Right cardiac atrium (tissue), 5 donors: ENCODE measurements at regions not wholly inside any gene's neighbourhood (a gene's known extent, or its start where the extent isn't known, plus 50 kb on each side); places are given as distances from the start of the nearest gene placed in this dataset.

Experiments
- ATAC-seq, 2 donors: fragments of 200-7000 bp; cut with Tn5 transposase; one replicate each; pipeline versions ENCODE4 v1.8.0 to v1.9.1; 2020; ENCODE audit warnings: moderate library complexity in 2 of 2, mild to moderate bottlenecking in 1 of 2
- DNase-seq, 3 donors: peaks; one replicate each; pipeline ENCODE4 v3.0.0-alpha.2; 2020
- H3K27ac ChIP-seq: one replicate; pipeline ENCODE4 v1.5.1; 2013; ENCODE audit warnings: mild to moderate bottlenecking, low read length, control low read depth, moderate library complexity
- H3K27me3 ChIP-seq: one replicate; pipeline ENCODE4 v1.6.1; 2013; ENCODE audit not compliant: control insufficient read depth, insufficient read depth
- H3K4me1 ChIP-seq: one replicate; pipeline ENCODE4 v1.6.1; 2013; ENCODE audit warnings: low read length; ENCODE audit not compliant: control insufficient read depth, insufficient read depth
- H3K4me3 ChIP-seq: one replicate; pipeline ENCODE4 v1.5.1; 2013; ENCODE audit warnings: low read length, control low read depth
- H3K9me3 ChIP-seq: one replicate; pipeline ENCODE4 v1.6.1; 2013; ENCODE audit warnings: low read length; ENCODE audit not compliant: control insufficient read depth
- WGBS: extraction: QIAGEN DNeasy Blood & Tissue Kit; methylation state at CpG from one replicate; pipeline ENCODE4 v1.1.7; 2013; 5-methylcytosine and 5-hydroxymethylcytosine counted together
- intact Hi-C, 4 donors: fragments of 100-400 bp; cut with DNase I; formaldehyde crosslinking; loops; one replicate each; pipeline versions ENCODE4 v1.11.0 to v1.14.0; 2022 to 2023
- donor health status: healthy with polysubstance abuse.
- donor health status: DM: no; HTN: yes; CAD: no.
- donor health status: DM: no; HTN: no; CAD: no.
- donor health status: DM: no; HTN: yes; CAD: no; lungs with severe emphysema.
- donor health status: DM: yes; HTN: yes; CAD: no.

DNA sequence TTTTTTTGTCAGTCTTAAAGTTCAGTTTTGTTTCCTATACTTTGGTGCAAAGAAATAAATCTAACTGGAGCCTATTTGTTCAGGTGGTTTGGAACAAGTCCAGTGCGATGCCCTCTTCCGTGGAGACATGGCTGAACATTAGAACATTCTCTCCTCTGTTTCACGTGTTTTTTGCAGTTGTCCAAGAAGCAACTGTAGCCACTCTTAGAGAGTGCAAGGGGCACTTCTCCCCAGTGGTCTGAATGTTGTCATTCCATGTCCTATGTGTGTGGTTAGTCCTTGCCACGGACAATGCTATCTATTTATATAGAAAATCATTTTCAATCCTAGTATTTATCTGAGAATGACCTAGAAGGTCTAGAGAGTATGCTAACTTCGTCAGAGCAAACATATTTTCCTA is 1232.5 kb upstream of the SEL1L start:
- WGBS, result 64% methylated on average over 5 of the region's 5 CpGs
- no peaks in the 10 kb centered on the region for H3K27me3 ChIP-seq
- H3K9me3 ChIP-seq, result no peaks in the 10 kb centered on the region
- H3K4me1 ChIP-seq, result no peaks in the 10 kb centered on the region
- DNase-seq (no peak), ATAC-seq (no peak)
- no peak overlapping the region for H3K27ac ChIP-seq
- H3K4me3 ChIP-seq, result no peak overlapping the region
- intact Hi-C loops, result no loop called here

DNA sequence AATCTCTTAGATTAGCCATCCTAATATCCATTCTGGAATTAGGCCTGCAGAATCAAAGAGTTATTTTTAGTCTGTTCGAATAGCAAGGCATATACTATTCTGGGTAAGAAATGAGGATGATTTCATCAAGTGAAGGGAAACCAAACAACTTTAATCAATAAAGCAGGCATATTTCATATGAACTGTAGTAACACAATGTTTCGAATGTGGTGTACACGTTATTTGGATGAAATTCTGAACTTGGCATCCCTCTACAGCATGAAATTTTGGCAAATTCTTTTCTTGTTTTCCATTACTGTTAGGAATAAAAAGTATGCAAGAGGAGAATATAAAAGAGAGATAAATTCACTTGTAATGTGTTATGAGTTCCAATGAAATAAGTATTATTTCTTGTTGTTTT is 1233.3 kb upstream of the SEL1L start:
- DNase-seq (no peak), ATAC-seq (no peak)

GRCh38 chr14:82776958-82777357 is 1243.3 kb upstream of the SEL1L start:
- no peak for ATAC-seq
- no peaks in the 10 kb centered on the region for H3K4me1 ChIP-seq
- no peak overlapping the region for H3K4me3 ChIP-seq
- H3K27me3 ChIP-seq, result no peaks in the 10 kb centered on the region
- no peaks in the 10 kb centered on the region for H3K9me3 ChIP-seq
- no peak for DNase-seq
- 89% methylated on average over 1 of the region's 1 CpG for WGBS
- intact Hi-C loops, result no loop called here
- no peak overlapping the region for H3K27ac ChIP-seq

More for the DNA sequence above, 1233.3 kb upstream of the SEL1L start:
- H3K4me1 ChIP-seq, result no peaks in the 10 kb centered on the region
- no peaks in the 10 kb centered on the region for H3K9me3 ChIP-seq
- no peak overlapping the region for H3K27ac ChIP-seq
- intact Hi-C loops, result no loop called here
- H3K27me3 ChIP-seq, result no peaks in the 10 kb centered on the region
- WGBS, result 37% methylated on average over 3 of the region's 3 CpGs
- no peak overlapping the region for H3K4me3 ChIP-seq

DNA sequence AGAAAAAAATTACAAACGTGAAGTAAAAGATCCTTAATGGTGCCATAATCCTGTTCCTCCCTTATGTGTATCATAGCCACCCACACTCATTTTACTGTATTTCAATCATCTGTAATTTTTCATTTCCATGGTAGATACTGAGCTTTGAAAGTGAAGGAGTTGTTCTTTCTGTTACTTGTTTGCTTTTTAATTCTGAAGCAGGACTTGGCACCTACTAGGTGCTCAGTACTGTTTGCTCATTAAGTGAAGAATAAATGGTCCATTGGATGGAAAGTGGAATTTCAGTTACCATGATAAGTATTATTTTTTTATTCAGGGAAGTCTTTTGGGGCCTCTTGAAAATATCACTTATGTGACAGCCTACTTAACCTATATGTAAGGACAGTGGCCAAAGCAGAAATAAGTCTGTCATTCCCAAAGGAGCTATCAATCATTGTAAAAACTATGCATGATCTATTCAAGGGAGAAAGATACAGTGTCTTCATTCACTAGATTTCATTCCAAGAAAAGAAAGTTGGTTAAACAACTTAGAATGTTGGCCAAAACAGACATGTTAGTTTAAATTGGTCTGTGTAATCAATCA is 1244.4 kb upstream of the SEL1L start:
- no peak for ATAC-seq
- WGBS, result 62% methylated on average over 1 of the region's 1 CpG

GRCh38 chr14:82778601-82779000 is 1244.9 kb upstream of the SEL1L start:
- Histone ChIP-seq H3K4me3 (no peak overlapping the region), H3K27ac (no peak overlapping the region), H3K27me3 (no peaks in the 10 kb centered on the region), H3K4me1 (no peaks in the 10 kb centered on the region), H3K9me3 (no peaks in the 10 kb centered on the region)
- ATAC-seq, result no peak
- intact Hi-C loops, result no loop called here
- DNase-seq, result no peak
- 53% methylated on average over 3 of the region's 3 CpGs for WGBS

More for the DNA sequence above, 1244.4 kb upstream of the SEL1L start:
- Histone ChIP-seq H3K4me1 (no peaks in the 10 kb centered on the region), H3K27ac (no peak overlapping the region), H3K9me3 (no peaks in the 10 kb centered on the region), H3K27me3 (no peaks in the 10 kb centered on the region), H3K4me3 (no peak overlapping the region)
- intact Hi-C loops, result no loop called here
- no peak for DNase-seq

DNA sequence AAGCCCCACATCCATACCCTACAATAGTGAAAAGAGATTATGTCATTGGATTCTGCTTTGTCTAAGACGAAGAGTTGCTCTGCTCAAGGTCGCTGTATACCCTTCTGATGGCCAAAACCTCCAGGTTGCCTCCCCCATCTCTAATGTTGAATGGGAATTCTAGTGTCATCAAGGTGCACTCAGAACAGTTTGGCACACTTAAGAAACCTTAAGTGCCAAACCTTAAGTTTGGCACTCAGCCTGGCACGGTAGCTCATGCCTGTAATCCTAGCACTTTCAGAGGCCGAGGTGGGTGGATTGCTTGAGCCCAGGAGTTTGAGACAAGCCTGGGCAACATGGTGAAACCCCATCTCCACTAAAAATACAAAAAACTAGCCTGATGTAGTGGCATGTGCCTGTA is 1245.6 kb upstream of the SEL1L start:
- Histone ChIP-seq H3K9me3 (no peaks in the 10 kb centered on the region), H3K4me1 (no peaks in the 10 kb centered on the region), H3K27me3 (no peaks in the 10 kb centered on the region), H3K27ac (no peak overlapping the region), H3K4me3 (no peak overlapping the region)
- ATAC-seq (no peak), DNase-seq (no peak)
- 87% methylated on average over 4 of the region's 4 CpGs for WGBS
- intact Hi-C loops, result no loop called here

DNA sequence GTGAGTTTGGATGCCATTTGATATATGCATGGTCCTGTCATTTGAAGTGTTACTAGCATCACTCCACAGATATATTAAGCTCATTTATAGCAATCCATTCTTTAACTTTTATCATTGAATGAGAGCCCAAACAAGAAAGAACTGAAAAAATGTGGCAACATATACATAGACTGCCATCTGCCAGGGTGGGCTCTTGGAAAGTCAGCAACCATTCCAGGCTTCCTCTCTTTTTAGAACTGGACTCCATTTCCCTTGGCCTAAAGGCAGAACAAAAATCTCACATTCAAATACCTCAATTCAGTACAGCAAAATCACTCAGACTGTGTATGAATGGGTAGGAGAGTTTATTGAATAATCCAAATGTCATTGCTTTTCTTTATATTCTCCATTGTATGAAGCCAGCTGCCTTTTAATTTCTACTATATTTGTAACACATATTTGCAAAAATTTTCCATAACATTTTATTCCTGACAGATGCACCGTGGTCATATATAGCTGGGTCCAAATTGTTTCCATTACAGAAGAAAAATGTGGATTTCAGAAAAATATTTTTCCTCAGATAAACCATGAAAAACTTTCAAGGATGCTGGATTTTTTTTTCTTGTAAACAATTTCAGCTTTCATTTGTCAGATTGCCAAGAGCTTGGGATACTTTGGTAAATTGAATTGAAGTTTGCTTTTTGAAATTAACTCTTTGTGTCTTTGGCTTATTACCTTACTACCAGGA is 1252.3 kb upstream of the SEL1L start:
- no peak overlapping the region for H3K27ac ChIP-seq
- no peaks in the 10 kb centered on the region for H3K4me1 ChIP-seq
- DNase-seq (no peak), ATAC-seq (no peak)
- H3K4me3 ChIP-seq, result no peak overlapping the region
- intact Hi-C loops, result no loop called here
- 35% methylated on average over 1 of the region's 1 CpG for WGBS
- H3K9me3 ChIP-seq, result no peaks in the 10 kb centered on the region
- no peaks in the 10 kb centered on the region for H3K27me3 ChIP-seq

- Histone ChIP-seq H3K4me3 (no peak overlapping the region), H3K27me3 (no peaks in the 10 kb centered on the region), H3K27ac (no peak overlapping the region), H3K9me3 (no peaks in the 10 kb centered on the region), H3K4me1 (no peaks in the 10 kb centered on the region)
- ATAC-seq (no peak), DNase-seq (no peak)
- 74% methylated on average over 3 of the region's 3 CpGs for WGBS
- intact Hi-C loops, result no loop called here
Measured at GRCh38 chr14:82786483-82786880, 1252.8 kb upstream of the SEL1L start.

- no peak for DNase-seq
- no peaks in the 10 kb centered on the region for H3K4me1 ChIP-seq
- no peak overlapping the region for H3K4me3 ChIP-seq
- H3K9me3 ChIP-seq, result no peaks in the 10 kb centered on the region
- H3K27me3 ChIP-seq, result no peaks in the 10 kb centered on the region
- no peak overlapping the region for H3K27ac ChIP-seq
- 79% methylated on average over 4 of the region's 4 CpGs for WGBS
- no peak for ATAC-seq
- intact Hi-C loops, result no loop called here
Measured at GRCh38 chr14:82796086-82796485, 1262.4 kb upstream of the SEL1L start.

DNA sequence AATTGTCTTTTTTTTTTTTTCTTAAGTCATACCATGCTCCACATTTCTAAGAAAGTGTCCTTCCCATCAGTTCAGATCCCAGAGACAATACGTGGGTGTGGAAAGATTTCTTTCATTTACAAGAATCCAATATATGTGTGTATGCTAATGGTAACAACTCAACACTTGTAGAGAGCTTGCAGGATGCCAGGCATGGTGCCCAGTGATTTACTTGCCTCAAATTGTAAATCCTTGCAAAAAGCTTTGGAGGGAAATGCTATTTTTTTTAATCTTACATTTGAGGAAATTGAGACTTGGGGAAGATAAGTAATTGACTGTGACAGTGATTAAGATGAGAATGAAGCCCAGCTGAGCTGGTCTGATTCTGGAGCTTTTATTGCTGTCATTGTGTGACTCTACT is 1264.6 kb upstream of the SEL1L start:
- H3K4me1 ChIP-seq, result no peaks in the 10 kb centered on the region
- no peak overlapping the region for H3K27ac ChIP-seq
- intact Hi-C loops, result no loop called here
- H3K27me3 ChIP-seq, result no peaks in the 10 kb centered on the region
- ATAC-seq (no peak), DNase-seq (no peak)
- no peak overlapping the region for H3K4me3 ChIP-seq
- no peaks in the 10 kb centered on the region for H3K9me3 ChIP-seq
- WGBS, result 52% methylated on average over 1 of the region's 1 CpG

DNA sequence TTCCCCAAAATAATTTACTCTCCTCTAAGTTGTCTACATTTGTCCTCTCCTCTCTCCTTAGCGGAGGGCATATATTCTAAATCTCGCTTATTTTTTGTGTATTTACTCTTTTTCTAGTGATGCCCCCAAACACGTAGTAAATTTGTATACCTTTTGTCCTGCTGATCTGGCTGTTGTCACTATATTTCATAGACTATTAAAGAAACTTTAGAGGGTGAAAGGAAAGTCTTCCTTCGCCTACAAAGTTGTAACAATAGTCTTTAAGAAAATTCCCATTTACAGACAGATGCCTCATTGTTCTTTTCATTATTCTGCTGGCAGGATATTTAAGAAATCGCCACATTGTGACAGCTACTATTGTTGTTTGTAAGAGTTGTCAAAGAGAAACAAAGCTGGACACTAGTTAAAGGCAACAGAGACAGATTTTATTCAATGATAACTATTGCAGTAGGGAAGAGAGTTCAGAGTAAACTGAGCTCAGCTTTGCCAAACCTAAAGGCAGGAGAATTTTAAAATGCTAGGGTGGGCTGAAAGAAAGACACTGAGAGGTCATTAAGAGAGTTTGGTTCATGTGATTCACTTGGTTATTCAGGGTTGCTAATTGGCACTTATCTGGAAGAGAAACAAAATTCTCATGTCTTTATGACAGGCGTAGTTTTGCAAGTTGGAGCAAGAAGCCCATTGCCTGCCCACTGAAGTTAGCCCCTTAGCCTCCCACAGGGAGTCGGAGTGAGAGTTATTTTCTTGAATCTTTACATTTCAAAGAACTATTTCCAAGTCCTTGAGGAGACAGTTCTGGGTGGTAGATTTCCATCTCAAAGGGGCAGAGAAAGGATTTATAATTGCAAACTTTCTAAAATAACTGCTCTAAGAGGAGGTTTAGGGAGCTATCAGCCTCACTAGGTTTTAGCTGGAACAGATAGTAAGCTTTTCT is 1272.5 kb upstream of the SEL1L start:
- H3K27ac ChIP-seq, result no peak overlapping the region
- no peaks in the 10 kb centered on the region for H3K9me3 ChIP-seq
- intact Hi-C loops, result no loop called here
- DNase-seq (no peak), ATAC-seq (no peak)
- H3K4me1 ChIP-seq, result no peaks in the 10 kb centered on the region
- H3K27me3 ChIP-seq, result no peaks in the 10 kb centered on the region
- no peak overlapping the region for H3K4me3 ChIP-seq
- WGBS, result 67% methylated on average over 7 of the region's 7 CpGs
